GM18520 (cell line): ENCODE measurements at regions not wholly inside any gene's neighbourhood (a gene's known extent, or its start where the extent isn't known, plus 50 kb on each side); places are given as distances from the start of the nearest gene placed in this dataset.
"Not testable (repeated sequence)": the region's sequence is repeated elsewhere in the genome, so short reads cannot be mapped to it uniquely, and the experiment has no call there.

Experiments
- ATAC-seq: cut with Tn5 transposase; IDR thresholded peaks from one replicate; pipeline ENCODE4 v1.9.1; 2021; ENCODE audit not compliant: unreplicated experiment

DNA sequence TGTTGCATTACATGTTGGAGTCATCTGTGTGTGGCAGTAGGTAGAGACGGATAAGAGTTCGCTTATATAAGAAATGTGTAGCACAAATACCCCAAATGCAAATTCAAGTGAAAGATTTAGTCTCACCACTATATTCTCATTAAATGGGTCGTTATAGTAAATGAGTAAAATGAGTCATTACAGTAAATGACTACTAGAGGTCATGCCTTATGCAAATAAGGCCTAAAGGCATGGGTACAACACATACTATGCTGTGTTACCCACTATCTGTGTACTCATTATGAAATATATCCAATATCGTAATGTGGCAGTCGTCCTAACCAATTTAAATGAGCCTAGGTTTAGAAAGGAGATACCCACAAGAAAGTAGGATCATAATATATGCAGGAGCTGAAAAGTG lies 1603.1 kb downstream of the C4orf33 start:
- ATAC-seq: no peak

DNA sequence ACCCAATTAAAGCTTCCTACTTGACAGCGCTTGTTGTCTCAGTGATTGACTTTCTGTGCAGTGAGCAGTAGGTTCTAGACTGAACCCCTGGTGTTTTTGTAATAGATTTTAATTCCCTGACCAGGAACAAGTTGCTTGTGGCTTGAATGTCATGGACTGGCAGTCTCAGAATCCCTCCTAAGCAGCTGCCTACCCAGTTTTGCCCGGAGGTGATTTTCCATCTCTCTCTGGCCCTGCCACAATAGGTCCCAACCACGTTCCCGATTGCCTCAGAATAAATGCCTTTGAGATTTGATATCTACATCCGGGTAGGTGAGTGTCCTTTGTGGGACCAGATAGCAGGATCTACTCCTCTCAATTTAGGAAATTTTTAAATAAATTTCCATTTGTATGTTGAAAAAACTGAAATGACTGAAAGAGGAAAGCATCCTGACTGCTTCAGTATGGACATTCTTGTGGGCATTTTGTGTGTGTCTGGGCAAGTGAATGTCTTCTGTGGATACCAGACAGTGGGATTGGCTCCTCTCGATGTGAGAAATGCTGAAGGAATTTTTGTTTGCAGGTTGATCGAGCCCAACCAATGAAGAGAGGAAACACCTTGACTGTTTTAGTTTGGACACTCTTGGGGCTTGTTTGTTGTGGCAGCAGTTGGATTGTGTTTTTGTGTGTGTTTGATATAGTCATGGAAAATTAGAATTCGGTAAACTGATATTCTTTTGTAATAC lies 1607.4 kb downstream of the C4orf33 start:
- no peak for ATAC-seq

DNA sequence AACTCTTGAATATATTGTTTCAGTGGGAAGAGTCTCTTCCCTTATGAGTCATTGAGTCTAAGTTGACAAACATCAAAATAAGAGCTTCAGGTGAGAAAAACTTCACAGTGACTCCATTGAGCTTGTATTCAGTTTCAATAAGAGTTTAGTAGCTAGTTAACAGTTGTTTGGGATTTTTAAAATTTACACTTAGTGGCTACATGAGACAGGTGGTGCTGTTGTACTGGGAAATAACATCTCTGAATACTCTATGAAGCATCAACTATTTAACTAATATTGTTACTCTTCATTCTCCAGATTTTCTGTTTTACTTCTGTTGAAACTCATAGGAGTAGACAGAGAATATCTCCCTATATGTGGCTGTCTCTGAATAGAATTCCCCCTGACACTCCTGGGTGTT lies 1609.1 kb downstream of the C4orf33 start:
- no peak for ATAC-seq

DNA sequence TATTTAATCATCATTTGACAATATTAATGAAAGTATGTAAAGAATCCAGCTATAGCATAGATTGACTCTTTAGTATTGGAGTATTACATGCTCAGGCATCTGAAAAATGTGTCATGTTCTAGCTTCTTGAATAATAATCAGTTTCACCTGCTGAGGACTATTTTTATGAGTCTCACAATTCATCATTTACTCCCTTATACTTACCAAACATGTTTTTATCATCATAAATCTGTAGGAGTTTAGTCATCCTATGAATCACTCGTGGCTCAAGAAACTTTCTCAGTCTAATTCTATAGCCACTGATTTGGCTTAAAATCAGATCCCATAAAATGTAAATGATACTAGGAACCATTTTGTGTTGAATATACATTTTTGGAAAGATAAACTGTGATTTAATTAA lies 1616.1 kb downstream of the C4orf33 start:
- ATAC-seq: no peak

DNA sequence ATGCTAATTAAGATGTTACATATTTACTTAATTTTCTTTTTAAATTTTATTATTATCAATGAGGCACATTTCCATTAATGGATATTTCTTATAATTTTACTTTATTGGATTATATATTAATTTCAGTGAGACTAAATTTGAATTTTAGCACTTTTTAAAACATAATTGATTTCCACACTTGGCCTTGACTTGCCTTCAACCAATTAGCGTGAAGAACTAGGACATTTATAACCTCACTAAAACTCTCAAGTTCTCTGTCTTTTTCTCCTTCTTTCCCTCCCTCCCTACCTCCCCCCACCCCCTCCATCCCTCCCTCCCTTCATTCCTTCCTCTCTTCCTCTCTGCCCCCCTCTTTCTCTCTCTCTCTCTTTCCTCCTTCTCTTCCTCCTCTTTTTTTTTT lies 1618.1 kb downstream of the C4orf33 start:
- ATAC-seq: no peak

- ATAC-seq: no peak
Observed at GRCh38 chr4:130722361-130722760, 1626.4 kb downstream of the C4orf33 start.

GRCh38 chr4:130736436-130737185 lies 1640.7 kb downstream of the C4orf33 start:
- ATAC-seq: no peak

- no peak for ATAC-seq
Observed at GRCh38 chr4:130738233-130738632, 1642.3 kb downstream of the C4orf33 start.

DNA sequence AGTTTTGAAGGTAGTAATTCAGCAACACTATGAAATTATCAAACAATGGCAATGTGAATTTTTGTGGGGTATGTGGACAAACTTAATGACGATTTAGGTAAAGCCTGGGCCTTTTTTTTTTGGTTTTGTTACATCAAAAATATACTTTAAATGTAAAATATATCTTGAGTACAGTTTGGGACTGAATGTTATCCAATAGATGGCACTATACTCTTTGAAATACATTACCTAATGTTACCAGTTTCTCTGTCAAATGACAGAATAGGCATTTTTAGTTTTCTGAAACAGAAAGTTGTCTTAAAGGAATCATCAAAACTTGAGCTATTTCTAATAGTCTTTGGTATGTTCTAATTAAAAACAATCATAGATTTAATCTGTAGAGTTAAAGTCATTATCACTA lies 1651.9 kb downstream of the C4orf33 start:
- no peak for ATAC-seq

DNA sequence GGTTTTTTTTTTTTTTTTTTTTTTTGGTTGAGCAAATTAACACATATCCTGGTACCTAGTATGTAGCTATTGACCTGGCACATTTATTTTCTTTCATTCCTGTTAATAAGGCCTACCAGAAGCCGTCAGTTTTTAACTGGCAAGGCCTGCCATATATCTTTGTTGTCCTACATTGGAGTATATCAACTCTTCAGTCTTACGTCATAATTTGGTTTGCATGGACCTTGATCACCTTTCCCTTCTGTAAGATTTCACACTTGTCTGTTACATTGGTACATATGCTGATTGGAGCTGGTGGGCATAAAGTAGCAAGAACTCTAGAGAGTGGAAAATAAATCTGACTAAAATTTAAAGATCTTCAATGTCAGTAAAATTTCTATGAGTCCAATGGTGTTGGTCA lies 1658.0 kb downstream of the C4orf33 start:
- ATAC-seq: no peak

- ATAC-seq: no peak
Observed at GRCh38 chr4:130760246-130760645, 1664.3 kb downstream of the C4orf33 start.

GRCh38 chr4:130767384-130767783 lies 1671.4 kb downstream of the C4orf33 start:
- not testable (repeated sequence) for ATAC-seq

DNA sequence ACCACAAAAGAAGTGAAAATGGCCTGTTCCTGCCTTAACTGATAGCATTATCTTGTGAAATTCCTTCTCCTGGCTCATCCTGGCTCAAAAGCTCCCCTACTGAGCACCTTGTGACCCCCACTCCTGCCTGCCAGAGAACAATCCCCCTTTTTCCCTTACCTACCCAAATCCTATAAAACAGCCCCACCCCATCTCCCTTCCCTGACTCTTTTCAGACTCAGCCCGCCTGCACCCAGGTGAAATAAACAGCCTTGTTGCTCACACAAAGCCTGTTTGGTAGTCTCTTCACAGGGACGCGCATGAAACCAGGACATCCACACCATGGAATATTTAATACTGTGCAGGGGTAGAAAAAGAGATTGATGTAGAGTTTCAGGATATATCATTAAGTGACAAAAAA lies 1677.0 kb downstream of the C4orf33 start:
- not testable (repeated sequence) for ATAC-seq

DNA sequence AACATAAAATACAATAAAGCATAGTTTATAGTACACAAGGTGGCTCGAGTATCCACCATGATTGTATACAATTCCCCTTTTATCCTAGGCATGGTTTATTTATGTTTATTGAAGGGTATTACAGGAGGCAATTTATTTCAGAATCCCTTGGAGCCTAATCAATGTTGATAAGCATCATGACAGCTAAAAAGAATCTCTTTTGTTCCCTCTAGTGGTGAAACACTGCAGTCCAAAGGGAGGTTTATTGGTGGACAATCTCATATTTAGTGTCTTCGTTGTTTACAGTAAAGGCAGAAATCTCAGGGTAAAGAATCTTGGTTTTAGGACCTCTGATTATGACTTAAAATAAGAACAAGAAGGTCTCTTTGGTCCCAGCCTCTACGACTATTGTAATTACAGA lies 1712.5 kb downstream of the C4orf33 start:
- no peak for ATAC-seq

- ATAC-seq: no peak
Observed at GRCh38 chr4:130812117-130812765, 1716.3 kb downstream of the C4orf33 start.

GRCh38 chr4:130814896-130815295 lies 1718.9 kb downstream of the C4orf33 start:
- no peak for ATAC-seq

- ATAC-seq: no peak
Observed at GRCh38 chr4:130820448-130820847, 1724.5 kb downstream of the C4orf33 start.

DNA sequence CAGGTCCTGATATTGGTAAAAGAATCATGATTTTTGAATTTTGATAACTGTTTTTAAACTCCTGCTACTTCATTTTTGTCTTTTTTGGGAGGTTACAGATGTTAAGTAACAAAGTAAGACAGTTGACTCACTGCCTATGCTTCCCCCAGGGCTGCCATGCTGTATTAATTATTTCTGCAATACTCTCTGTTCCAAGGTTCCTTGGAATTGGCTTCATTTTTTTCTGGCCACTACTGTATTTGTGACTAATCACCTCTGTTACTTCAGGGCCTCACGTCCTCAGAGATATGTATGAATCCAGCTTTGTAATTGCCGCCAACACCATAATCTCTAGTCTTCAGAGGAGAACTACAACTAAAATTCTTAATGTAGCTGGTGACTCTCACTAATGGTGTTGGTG lies 1729.3 kb downstream of the C4orf33 start:
- no peak for ATAC-seq

DNA sequence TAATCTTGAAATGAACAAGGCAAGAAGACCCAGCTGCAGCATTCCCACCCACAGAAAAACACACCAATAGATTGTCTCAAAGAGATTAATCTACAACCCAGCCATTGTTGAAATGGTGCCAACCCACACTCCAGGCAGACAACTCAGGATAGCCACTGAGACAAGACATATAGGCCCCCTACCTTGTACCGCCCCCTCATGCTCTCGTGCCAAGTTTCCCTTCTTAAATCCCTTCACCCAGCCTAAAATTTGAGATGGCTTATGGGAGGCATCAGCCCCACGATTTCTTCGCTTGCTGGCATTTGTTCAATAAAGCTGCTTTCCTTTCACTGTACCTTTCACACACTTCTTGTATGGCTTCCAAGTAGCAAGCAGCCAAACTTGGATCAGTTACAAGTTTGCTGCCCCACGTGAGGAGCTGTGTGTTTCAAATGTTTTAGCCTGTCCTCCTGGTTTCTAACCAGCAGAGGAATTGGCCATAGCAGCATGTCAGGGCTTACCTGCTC lies 1754.1 kb downstream of the C4orf33 start:
- no peak for ATAC-seq

DNA sequence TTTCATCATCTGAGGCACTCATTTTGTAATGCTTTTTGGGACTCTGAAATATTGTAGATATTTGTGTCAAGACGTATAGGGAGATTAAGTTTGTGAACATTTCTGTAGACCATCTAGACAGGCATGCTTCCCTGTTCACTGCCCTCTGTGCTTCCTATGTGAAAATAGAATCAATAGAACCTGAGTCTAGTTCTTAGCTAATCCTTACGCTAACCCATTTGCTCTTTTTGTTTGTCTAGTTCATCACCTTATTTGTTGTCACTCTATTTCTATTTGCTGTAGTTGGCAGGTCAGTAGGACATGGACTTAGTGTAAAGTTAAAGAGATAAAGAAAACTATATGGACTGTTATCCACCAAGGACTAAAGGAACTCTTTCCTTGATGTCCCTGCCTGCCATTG lies 1755.2 kb downstream of the C4orf33 start:
- no peak for ATAC-seq

- no peak for ATAC-seq
Observed at GRCh38 chr4:130851932-130852331, 1756.0 kb downstream of the C4orf33 start.

DNA sequence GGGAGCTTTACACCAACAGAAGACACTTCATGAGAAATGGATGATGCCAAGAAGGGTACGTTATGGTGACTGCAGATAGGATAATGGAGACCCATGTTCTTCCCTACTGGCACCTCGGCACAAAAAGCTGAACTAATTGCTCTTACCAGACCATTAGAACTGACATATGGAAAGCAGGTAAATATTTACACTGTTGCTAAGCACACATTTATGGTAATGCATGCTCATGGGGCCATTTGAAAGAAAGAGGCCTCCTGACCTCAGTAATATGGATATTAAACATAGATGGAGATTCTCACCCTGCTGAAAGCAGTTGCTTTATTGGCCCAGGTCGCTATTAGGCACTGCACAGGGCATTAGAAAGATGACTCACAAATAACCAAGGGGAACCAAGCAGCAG lies 1759.6 kb downstream of the C4orf33 start:
- ATAC-seq: no peak
